ENCODE measurements at regions not wholly inside any gene's neighbourhood (a gene's known extent, or its start where the extent isn't known, plus 50 kb on each side); places are given as distances from the start of the nearest gene placed in this dataset.

- Histone ChIP-seq H3K36me3 (no peaks in the 10 kb centered on the region), H3K4me3 (no peak overlapping the region), H3K27me3 (no peaks in the 10 kb centered on the region), H3K4me1 (no peaks in the 10 kb centered on the region), H3K9me3 (no peaks in the 10 kb centered on the region), H3K27ac (no peak overlapping the region)
- TF ChIP-seq, protein P1, sequence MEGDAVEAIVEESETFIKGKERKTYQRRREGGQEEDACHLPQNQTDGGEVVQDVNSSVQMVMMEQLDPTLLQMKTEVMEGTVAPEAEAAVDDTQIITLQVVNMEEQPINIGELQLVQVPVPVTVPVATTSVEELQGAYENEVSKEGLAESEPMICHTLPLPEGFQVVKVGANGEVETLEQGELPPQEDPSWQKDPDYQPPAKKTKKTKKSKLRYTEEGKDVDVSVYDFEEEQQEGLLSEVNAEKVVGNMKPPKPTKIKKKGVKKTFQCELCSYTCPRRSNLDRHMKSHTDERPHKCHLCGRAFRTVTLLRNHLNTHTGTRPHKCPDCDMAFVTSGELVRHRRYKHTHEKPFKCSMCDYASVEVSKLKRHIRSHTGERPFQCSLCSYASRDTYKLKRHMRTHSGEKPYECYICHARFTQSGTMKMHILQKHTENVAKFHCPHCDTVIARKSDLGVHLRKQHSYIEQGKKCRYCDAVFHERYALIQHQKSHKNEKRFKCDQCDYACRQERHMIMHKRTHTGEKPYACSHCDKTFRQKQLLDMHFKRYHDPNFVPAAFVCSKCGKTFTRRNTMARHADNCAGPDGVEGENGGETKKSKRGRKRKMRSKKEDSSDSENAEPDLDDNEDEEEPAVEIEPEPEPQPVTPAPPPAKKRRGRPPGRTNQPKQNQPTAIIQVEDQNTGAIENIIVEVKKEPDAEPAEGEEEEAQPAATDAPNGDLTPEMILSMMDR (IDR thresholded peaks at IDR 0.05), result no peak
- DNase-seq (no peak), ATAC-seq (no peak)
- intact Hi-C loops (cut with DNase I), result no loop called here
Measured at GRCh38 chr5:110351430-110351829, 375.0 kb downstream of the TMEM232 start.

DNA sequence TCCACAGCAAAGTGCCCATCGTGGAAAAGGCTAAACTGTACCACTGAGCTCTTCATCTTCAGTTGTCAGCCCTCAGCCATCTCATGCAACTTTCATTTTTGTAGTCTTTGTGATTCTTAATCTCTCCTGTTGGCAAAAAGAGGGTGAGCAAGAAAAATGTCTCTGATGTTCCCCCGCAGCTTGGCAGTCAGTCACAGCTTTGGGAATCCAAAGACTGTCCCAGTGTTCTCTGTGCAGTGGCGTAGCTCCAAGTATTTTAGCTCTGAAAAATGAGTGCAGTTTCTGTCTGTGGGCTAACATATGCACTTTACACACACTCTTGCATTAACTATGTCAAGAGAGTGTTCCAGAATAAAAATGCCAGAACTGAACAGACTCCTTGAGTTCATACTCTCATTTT lies 372.2 kb downstream of the TMEM232 start:
- intact Hi-C loops (cut with DNase I), result no loop called here
- Histone ChIP-seq H3K27me3 (no peaks in the 10 kb centered on the region), H3K4me3 (no peak overlapping the region), H3K9me3 (no peaks in the 10 kb centered on the region), H3K27ac (no peak overlapping the region), H3K36me3 (no peaks in the 10 kb centered on the region), H3K4me1 (no peaks in the 10 kb centered on the region)
- TF ChIP-seq, protein P1 (IDR thresholded peaks at IDR 0.05), result no peak
- DNase-seq (no peak), ATAC-seq (peak; percentile 36)

GRCh38 chr5:110354915-110355644 lies 371.4 kb downstream of the TMEM232 start:
- Histone ChIP-seq H3K4me3 (no peak overlapping the region), H3K9me3 (no peaks in the 10 kb centered on the region), H3K36me3 (no peaks in the 10 kb centered on the region), H3K27me3 (no peaks in the 10 kb centered on the region), H3K27ac (no peak overlapping the region), H3K4me1 (no peaks in the 10 kb centered on the region)
- TF ChIP-seq, protein P1 (IDR thresholded peaks at IDR 0.05), result no peak
- intact Hi-C loops (cut with DNase I), result no loop called here
- ATAC-seq (no peak), DNase-seq (no peak)

GRCh38 chr5:110356677-110357076 lies 369.8 kb downstream of the TMEM232 start:
- TF ChIP-seq, protein P1 (IDR thresholded peaks at IDR 0.05), result no peak
- Histone ChIP-seq H3K9me3 (no peaks in the 10 kb centered on the region), H3K27me3 (no peaks in the 10 kb centered on the region), H3K36me3 (no peaks in the 10 kb centered on the region), H3K27ac (no peak overlapping the region), H3K4me1 (no peaks in the 10 kb centered on the region), H3K4me3 (no peak overlapping the region)
- no peak for ATAC-seq
- no peak for DNase-seq
- intact Hi-C loops (cut with DNase I), result no loop called here

- Histone ChIP-seq H3K4me3 (no peak overlapping the region), H3K27me3 (no peaks in the 10 kb centered on the region), H3K9me3 (no peaks in the 10 kb centered on the region), H3K4me1 (no peaks in the 10 kb centered on the region), H3K27ac (no peak overlapping the region), H3K36me3 (no peaks in the 10 kb centered on the region)
- ATAC-seq (no peak), DNase-seq (no peak)
- TF ChIP-seq, protein P1 (IDR thresholded peaks at IDR 0.05), result no peak
- intact Hi-C loops (cut with DNase I), result no loop called here
Measured at GRCh38 chr5:110359221-110359620, 367.2 kb downstream of the TMEM232 start.

GRCh38 chr5:110361471-110361870 lies 365.0 kb downstream of the TMEM232 start:
- intact Hi-C loops (cut with DNase I), result no loop called here
- Histone ChIP-seq H3K27me3 (no peaks in the 10 kb centered on the region), H3K4me3 (no peak overlapping the region), H3K27ac (no peak overlapping the region), H3K9me3 (no peaks in the 10 kb centered on the region), H3K36me3 (no peaks in the 10 kb centered on the region), H3K4me1 (no peaks in the 10 kb centered on the region)
- DNase-seq (no peak), ATAC-seq (no peak)
- TF ChIP-seq, protein P1 (IDR thresholded peaks at IDR 0.05), result no peak
